NCI-H446 (cell line): ENCODE measurements at regions not wholly inside any gene's neighbourhood (a gene's known extent, or its start where the extent isn't known, plus 50 kb on each side); places are given as distances from the start of the nearest gene placed in this dataset.
A peak's percentile ranks its signal among the peaks of the same experiment; 100 is the strongest.
"Not testable (repeated sequence)": the region's sequence is repeated elsewhere in the genome, so short reads cannot be mapped to it uniquely, and the experiment has no call there.

Experiments
- DNase-seq, 2 experiments: peaks; one replicate each; lab custom pipeline; 2025; lab: John Stamatoyannopoulos, UW

DNA sequence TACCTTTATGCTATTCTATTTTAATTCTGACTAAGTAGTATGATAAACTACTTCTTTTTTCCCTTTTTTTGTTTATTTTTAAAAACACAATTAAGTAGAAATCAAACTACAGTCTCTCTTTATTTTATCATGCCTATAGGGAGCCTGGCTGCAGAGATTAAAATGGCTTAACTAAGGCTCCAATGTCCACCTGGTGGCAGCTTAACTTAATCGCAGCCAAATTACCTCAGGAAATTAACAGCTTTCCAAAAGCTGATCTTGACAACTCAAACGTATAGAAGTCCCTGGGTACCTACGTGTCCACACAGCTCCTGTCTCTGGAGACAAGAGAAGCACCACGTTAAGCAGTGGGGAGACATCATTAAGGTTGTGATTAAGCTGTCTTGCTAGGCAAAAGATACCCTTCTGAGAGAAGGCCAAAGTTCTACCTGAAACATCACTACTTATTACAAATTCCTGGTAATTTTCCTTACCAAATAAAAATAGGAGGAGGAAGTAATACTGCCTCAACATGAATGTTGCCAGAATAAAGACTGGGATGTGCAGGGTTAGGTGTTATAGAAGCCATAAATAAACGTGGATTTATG, 63.2 kb upstream of the SNX19 start:
- no peak for DNase-seq

DNA sequence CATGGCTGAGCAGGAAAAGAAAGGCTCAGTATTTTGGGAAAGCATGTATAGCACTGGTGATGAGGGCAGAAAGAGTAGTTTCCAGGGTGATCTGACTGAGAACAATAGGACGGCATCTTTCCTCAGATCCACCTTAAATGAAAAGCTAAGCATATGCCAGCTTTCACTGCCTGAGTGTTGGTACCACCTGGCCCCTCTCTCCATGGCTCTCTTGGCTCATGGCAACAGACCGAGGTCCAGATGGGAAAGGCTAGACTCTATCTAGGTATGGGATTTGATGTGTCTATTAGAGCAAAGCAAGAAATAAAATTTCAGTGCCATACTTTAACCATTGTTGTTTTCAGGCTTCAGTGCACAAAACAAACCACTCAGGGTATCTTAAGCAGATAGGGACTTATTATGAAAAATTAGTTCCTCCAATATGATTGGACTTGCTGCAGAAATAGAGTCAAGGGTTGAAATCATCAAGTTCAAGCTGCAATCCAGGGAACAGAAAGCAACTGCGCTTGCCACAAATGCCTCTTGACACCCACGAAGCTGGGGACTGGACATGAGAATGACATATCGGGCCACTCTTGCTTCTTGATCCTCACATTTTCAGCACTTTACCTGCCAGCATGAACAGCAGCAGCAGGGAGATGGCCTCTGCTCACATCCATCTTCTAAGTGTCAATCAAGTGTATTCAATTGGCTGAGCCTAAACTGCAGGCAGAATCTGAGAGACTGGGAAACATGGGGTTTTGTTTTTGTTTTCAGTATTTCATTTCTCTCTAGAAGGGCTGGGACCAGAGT, 64.0 kb upstream of the SNX19 start:
- DNase-seq, result no peak

DNA sequence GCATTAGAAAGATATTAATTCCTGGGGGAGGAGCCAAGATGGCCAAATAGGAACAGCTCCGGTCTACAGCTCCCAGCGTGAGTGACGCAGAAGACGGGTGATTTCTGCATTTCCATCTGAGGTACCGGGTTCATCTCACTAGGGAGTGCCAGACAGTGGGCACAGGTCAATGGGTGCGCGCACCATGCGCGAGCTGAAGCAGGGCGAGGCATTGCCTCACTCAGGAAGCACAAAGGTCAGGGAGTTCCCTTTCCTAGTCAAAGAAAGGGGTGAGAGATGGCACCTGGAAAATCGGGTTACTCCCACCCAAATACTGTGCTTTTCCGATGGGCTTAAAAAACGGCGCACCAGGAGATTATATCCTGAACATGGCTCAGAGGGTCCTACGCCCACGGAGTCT, 68.0 kb upstream of the SNX19 start:
- DNase-seq, result not testable (repeated sequence)

DNA sequence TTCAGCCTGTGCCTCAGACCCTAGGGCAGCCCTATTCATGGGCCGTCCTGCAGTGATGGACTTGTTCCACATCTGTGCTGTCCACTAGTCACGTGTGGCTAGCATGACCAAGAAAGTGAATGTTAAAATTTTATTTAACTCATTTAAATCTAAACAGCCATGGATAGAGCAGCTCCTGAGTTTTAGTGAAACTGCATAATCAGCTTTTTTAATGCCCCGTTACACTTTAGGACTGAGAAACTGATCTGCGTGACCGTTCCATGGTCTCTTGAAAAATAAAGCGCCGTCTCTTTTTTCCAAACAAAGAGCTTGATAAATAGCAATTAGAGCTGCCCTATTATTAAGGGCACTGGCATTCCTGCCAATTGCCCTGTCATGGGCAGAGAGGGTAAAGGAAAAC, 76.5 kb upstream of the SNX19 start:
- DNase-seq, result no peak

DNA sequence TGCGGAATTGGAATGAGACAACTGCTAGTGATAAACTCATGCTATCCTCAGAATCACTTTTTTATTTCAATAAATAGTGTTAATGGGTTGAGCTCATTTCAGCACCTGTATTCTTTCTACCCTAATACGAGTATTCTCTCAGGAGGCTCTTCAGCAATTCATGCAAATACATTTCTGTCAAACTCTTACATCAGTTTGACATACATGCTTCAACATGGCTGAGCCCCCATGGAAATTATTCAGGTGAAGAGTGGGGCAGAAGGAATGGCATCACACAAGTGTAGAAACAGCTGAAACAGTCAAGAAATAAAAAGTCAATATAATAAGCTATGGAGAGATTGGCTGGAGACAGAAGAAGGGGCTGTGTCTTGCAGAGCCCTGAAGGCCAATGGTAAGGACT, 77.8 kb upstream of the SNX19 start:
- DNase-seq, result no peak

DNA sequence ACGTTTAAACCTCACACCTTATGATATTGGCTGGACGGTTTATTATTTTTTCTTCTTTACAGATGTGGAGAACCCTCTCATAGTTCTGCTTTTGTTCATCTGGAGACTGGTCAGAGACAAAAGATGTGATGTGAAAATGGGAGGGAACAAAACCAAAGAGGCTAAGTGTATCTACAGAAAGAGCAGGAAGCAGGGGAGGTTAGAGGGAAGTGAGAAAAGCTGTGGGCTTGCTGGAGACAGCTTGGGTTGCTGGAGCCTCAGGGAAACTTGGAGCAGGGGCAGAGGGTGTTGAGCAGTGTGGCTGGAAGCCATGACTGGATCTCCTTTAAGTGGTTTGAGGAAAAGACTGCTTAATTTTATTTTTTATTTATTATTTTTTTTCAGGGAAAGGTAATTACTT, 79.0 kb upstream of the SNX19 start:
- no peak for DNase-seq

DNA sequence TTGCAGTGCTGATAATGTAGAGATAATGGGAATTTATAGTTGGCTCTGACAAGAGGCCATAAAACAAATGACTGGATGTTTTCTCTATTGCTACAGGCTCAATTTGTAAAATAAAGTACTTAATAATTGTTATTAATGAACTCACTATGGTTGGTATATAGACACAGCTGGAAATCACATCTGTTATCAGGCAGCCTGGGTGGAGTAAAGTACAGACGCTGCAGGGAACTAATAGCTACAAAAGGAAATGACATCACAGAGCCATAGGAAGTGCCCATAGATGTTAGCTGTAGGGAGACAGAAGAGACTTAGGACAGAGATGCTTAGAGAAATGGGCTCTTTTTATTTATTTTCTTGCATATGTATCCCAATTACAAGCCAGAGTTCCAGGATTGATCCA, 81.0 kb upstream of the SNX19 start:
- DNase-seq, result no peak

DNA sequence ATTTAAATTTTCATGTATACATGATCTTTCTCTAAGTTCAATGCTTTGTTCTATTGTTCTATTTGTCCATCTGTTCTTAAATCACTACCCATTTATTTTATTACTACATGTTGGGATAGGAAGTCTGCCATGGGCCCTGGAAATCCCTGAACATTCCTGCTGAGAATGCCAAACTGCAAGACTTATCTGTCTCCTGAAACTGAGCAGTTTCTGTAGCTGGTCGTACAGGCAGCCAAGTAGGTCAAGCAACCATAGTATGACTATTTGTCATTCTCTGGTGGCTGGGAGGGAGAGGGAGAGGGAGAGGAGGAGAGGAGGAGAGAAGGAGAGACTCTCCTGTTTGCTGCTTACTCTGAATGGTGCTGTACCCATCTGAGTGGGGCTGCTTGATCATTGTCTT, 82.8 kb upstream of the SNX19 start:
- DNase-seq, result no peak

DNA sequence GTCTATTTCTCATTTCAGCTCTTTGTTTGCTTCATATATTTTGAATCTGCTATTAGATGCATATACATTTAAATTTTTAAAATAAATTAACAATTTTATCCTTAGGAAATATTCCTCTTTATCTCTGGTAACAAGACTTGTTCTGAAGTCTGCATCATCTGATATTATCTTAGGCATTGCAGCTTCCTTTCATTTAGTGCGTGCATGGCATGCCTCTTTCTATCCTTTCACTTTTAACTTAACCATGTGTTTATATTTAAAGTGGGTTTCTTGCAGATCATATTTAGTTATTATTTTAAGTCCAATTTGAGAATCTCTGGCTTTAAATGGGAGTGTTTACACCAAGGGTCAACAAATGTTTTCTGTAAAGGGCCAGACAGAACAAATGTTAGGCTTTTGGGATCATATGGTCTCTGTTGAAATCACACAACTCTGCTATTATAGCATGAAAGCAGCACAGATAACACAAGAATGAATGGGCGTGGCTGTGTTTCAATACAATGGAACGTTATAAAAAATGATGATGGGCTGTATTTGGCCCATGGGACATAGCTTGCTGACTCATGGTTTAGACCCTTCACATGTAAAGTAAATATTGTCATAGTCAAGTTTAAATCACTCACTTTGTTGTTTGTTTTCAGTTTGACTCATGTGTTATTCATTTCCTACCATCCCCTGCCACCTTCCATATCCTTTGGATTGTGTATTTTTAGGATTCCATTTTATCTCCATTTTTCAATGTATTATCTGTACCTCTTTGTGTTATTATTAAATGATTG, 83.9 kb upstream of the SNX19 start:
- DNase-seq, result no peak

DNA sequence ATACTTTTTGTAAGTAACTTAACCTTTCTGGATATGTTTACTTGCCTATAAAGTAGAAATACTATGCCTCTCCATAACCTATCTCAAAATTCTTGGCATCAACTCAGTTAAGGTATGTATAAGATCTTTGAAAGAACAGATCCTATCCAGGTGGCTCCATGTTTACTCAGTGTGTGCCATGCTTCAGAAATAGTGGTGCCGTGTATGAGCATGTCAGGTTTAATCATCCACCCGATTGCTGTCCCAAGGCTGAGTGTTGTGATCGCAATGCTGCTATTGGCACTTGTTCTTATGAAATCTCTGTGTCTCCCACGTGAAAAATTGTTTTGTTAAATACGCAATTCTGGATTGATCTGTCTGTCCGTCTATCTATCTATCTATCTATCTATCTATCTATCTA, 85.9 kb upstream of the SNX19 start:
- DNase-seq, result no peak

DNA sequence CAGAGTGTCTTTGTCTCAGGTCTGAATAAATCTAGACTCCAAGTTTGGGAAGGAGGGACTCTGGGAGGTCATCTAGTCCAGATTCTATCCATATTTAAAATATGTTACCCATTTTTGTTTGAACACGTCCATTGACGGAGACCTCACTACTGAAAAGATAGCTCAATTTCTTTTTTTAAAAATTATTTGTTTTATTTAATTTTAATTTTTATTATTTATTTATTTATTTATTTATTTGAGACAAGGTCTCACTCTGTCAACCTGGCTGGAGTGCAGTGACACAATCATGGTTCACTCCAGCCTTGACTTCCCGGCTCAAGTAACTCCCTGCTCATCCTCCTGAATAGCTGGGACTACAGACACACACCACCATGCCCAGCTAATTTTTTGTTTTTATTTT, 89.5 kb upstream of the SNX19 start:
- no peak for DNase-seq

DNA sequence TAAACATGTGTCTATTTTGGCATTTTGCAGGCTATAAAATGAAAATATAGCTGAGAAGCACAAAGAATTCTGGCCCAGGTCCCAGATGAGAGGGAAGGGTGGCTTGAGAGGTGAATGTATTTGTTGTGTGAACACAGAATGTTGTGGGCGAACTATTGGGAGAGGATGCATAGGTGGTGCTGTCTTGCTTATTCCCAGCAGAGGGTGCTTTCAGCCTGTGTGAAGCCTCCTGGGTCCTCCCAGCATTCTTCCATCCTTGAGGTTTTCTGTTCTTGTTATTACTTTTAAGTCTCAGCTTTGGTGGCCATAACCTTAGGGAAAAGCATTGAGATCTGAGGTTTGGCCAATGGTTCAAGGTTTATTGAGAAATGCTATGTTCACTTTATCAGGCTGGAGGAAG, 108.7 kb upstream of the SNX19 start:
- no peak for DNase-seq

DNA sequence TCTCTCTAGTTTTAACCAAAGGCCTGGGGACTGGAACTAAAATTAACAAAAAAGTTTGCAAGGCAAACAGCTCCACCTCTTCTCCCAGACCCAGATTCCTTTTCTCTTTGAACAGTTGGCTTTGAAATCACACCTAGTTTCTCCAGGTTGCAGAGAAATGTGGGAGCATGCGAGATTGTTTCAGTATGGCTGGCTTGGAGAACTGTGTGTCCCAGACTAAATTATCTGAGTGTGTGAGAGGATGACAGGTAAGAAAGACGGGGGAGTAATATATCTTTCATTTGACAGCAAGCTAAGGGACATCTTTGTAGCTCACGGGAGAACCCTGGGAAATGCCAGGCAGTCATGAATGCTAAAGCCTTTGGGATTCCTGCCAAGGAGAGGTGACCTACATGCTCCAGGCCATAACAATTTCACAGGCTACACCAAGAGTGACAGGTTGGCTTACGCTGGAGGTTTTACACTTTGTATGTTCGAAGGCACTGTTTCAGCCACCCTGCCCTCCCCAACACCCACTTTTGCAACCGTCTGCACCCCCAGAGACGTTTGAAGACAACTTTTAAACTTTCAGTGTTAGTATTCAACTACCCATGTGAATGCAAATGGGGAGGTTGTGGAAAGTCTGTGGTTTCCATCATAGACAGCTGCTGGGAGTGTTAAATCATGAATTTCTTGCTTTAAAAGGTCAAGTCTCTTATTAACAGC, 109.3 kb upstream of the SNX19 start:
- DNase-seq, result no peak

DNA sequence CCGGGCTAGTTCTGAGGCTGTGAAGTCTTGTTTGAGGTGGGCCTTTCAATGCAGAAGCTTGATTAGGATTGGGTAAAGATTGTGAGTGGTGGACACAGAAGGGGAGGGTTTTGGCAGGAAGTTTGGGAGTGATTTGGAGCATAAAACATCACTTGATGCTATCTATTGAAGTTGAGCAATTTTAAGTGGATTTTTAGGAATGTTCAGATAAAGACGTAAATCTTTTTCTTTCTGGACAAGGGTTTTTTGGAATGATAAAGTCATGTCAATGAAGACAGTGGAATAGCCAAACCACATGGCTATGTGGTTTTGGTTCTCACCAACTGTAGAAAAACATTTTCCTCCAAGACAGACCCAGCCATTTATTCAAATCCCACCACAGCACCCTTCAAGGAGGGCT, 111.2 kb upstream of the SNX19 start:
- no peak for DNase-seq

DNA sequence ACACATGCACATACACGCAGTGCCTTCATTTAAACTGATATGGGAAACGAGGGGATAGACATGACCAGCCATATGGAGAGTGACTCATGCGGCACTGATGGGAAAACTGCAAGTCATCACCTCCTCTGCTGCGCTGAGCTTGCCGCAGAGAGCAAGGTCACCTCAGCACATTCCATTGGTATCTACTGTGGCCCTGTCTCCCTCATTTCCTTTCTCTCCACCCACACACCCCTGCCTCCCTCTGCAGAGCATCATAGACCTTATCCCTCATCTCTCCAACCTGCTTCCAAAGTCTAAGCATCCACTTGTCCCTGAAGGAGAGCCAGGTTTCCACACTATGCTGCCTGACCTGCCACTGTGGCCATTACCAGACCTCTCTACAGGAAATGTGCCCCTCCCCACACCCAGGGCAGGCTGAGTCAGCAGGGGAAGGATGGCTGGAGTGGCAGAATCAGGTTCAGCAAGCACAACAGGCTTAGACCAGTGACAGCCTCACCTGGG, 116.9 kb upstream of the SNX19 start:
- no peak for DNase-seq

DNA sequence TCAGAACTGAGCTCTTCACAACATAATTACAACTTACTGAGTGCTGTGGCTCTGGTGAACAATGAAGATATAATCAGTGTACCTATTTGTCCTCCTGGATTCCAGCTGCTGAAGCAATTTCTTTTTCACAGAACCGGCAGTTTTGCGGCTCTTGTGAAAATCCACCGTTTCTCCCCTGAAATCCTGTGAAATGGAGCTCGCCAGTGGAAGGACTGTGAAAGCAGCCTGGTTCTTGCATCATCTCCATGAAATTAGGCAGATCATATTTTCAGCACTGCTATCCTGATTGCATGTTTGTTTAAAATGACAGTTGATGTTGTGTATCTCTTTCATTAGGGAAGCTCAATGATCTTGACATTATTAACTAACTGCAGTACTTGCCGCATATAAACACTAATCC, 120.2 kb upstream of the SNX19 start:
- no peak for DNase-seq

DNA sequence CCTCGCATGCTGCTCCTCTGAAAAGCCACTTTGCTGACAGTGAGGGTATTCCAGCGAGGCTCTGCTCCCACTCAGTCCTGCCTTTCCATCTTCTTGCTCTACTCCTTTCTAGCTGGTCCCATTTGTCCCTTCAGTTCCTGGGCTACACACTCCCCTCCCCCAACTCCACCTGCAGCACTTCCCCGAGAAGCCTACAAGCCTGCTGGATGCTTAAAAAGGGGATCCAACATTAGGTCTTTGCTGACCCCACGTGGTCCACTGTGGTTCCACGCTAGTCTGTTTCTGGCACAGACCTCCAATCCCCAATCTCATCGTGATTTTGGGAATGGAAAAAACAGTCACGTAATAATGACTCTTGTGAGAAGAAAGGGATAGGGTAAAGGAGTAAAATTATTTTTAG, 121.6 kb upstream of the SNX19 start:
- DNase-seq, result no peak

DNA sequence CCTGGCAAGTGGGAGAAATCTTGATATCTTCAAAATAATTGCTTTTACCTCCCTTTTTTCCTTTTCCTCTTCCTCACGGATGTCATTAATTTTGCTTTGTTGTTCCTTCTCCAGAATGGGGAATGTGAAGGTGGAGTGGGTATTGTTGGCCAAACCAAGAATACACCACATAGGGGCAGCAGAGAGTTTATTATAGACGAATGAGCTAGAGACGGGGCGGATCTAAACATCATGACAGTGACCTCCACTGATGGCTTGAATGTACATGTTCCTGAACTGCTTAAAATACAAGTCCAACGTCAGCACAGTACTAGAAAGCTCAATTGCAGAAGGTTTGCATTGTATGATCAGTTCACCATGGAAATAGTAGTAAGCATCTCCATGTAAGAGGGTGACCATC, 122.3 kb upstream of the SNX19 start:
- peak in 1 of 2 experiments; percentile 4 for DNase-seq

DNA sequence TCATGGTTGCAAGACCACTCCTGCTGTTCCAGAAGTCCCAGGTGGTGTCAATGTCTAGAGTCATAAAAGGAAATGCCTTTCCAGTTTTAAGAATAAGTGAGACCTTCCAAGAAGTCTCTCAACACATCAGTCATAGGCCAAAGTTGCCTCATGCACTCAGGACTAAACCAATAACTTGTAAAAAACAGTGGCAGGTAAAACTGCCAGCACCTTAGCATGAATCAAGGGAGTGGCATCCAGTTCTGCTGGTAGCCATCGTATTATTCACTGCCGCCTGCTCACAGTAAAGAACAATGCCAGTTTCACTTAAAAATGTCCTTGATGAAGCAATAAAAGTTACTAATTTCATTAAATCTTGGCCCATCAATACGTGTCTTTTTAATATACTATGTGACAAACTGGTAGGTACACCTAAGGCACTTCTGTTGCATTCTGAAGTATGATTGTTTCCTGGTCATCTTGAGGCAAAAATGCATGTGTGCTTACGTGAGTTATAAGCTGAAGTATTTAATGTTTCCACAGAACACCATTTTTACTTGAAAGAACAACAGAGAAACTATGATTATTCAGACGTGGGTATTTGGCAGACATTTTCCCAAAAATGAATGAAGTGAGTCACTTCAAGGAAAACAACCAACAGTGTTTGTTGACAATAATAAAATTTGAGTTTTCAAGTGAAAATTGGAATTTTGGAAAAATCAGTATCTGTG, 125.2 kb upstream of the SNX19 start:
- DNase-seq, result no peak

DNA sequence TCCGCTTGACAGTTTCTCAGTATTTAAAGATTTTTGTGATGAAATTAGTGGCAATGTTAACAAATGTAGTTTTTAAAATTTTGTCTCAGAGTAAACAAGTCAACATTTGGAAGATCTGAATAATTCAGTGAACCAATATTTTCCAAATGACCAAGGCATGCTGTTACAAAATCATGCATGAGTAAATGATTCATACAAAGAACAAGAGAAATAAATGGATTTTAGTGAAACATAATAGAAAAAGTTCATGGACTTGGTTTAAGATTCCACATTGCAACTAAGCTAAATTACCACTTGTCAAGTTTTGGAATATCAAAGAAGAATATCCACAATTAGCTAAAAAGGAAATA, 125.7 kb upstream of the SNX19 start:
- no peak for DNase-seq

DNA sequence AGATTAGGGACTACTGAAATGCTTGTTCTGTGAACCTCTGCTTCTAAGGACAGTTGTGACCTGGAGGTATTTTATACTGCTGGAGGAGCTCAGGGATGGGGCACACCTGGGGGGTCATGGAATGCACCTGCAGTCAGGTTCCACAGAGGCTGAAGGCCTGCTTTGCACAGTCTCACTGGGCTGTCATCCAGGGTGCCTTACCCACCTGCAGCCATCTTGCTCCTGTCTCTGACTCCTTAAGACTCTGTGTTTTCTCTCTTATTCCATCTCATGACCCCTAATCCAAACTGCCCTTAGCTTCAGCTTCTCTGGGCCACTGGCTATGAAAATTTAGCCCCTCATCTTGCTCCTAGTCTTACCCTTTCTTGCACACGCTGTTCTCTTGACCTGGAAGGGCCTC, 127.0 kb upstream of the SNX19 start:
- no peak for DNase-seq

DNA sequence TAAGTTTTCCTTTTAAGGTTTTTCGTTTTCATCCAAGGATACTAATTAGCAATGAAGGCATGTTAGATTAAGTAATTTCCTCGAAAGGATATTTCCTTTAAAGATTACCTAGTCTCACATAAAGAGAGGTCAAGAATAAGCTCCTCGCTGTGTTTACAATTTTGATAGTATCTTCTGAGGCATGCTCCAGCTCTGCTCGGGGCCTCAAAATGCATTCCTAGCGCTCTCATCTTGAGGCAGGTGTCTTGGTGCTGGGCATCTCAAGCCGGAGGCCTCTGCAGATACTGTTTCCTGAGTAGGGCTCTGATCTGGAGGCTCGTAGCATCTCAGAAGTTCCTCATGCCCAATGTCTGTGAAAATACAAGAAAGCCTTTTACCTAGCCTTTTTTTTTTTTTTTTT, 128.6 kb upstream of the SNX19 start:
- DNase-seq, result no peak
